SU-DHL-6 (cell line): ENCODE measurements at regions not wholly inside any gene's neighbourhood (a gene's known extent, or its start where the extent isn't known, plus 50 kb on each side); places are given as distances from the start of the nearest gene placed in this dataset.
"Not testable (repeated sequence)": the region's sequence is repeated elsewhere in the genome, so short reads cannot be mapped to it uniquely, and the experiment has no call there.

Experiments used
- CTCF ChIP-seq: fragments of 200-600 bp; sonication (generic); IDR thresholded peaks from one replicate; pipeline ENCODE4 v1.5.1; 2017; ENCODE audit warnings: antibody characterized with exemption, mild to moderate bottlenecking, low read length, moderate library complexity; ENCODE audit not compliant: insufficient read depth, poor library complexity, severe bottlenecking
- EZH2phosphoT487 ChIP-seq: fragments of 200-600 bp; sonication (generic), shearing (Covaris generic); conservative IDR thresholded peaks from 2 replicates; pipeline ENCODE4 v1.6.1; 2018; ENCODE audit warnings: mild to moderate bottlenecking, antibody characterized with exemption, low read length, moderate library complexity, mixed read lengths

- TF ChIP-seq CTCF, EZH2phosphoT487: not testable (repeated sequence)
Observed at GRCh38 chr17:47057279-47057678, 78.2 kb upstream of the RPRML start.
